Trophoblast cell (in vitro differentiated cells and primary cell): ENCODE measurements at regions not wholly inside any gene's neighbourhood (a gene's known extent, or its start where the extent isn't known, plus 50 kb on each side); places are given as distances from the start of the nearest gene placed in this dataset.

ENCODE experiments used
- DNase-seq, 2 donors: peaks; one replicate each; pipeline ENCODE4 v3.0.0-alpha.2; 2016
- H2AFZ ChIP-seq: 2 replicates; pipeline ENCODE4 v1.6.1; 2013; ENCODE audit warnings: low read length, moderate library complexity, mild to moderate bottlenecking; ENCODE audit not compliant: insufficient read depth, poor library complexity
- H2AK5ac ChIP-seq: 2 replicates; pipeline ENCODE4 v1.6.1; 2013; ENCODE audit warnings: mild to moderate bottlenecking, low read length
- H2BK120ac ChIP-seq: 2 replicates; pipeline ENCODE4 v1.6.1; 2013; ENCODE audit warnings: low read length, mild to moderate bottlenecking, moderate library complexity; ENCODE audit not compliant: insufficient read depth, poor library complexity
- H2BK12ac ChIP-seq: 2 replicates; pipeline ENCODE4 v1.6.1; 2013; ENCODE audit warnings: mild to moderate bottlenecking, low read length, moderate library complexity
- H2BK5ac ChIP-seq: 2 replicates; pipeline ENCODE4 v1.6.1; 2013; ENCODE audit warnings: low read length, low read depth, moderate library complexity, mild to moderate bottlenecking; ENCODE audit not compliant: poor library complexity
- H3K14ac ChIP-seq: 2 replicates; pipeline ENCODE4 v1.6.1; 2013; ENCODE audit warnings: mild to moderate bottlenecking, low read length
- H3K18ac ChIP-seq: 2 replicates; pipeline ENCODE4 v1.6.1; 2013; ENCODE audit warnings: mild to moderate bottlenecking, low read length
- H3K23ac ChIP-seq: 2 replicates; pipeline ENCODE4 v1.6.1; 2013; ENCODE audit warnings: low read length
- H3K27ac ChIP-seq: 2 replicates; pipeline ENCODE4 v1.5.1; 2013; ENCODE audit warnings: low read depth, mild to moderate bottlenecking, inconsistent platforms, low read length, moderate library complexity
- H3K27me3 ChIP-seq: 2 replicates; pipeline ENCODE4 v1.6.1; 2013; ENCODE audit warnings: inconsistent platforms, mild to moderate bottlenecking, low read length, moderate library complexity; ENCODE audit not compliant: insufficient read depth
- H3K36me3 ChIP-seq, 2 experiments: 1 replicate in 1 of 2; 2 replicates in 1 of 2; pipeline ENCODE4 v1.6.1; 2013; ENCODE audit warnings: low read length in 2 of 2, mild to moderate bottlenecking in 2 of 2, moderate library complexity in 1 of 2; ENCODE audit not compliant: insufficient read depth in 2 of 2, control insufficient read depth in 1 of 2
- H3K4ac ChIP-seq: 2 replicates; pipeline ENCODE4 v1.6.1; 2013; ENCODE audit warnings: low read depth, mild to moderate bottlenecking, low read length, moderate library complexity
- H3K4me1 ChIP-seq, 2 experiments: 1 replicate in 1 of 2; 2 replicates in 1 of 2; pipeline ENCODE4 v1.6.1; 2013; ENCODE audit warnings: low read length in 2 of 2, mild to moderate bottlenecking in 2 of 2, moderate library complexity in 1 of 2; ENCODE audit not compliant: insufficient read depth in 2 of 2, control insufficient read depth in 1 of 2
- H3K4me2 ChIP-seq: 2 replicates; pipeline ENCODE4 v1.6.1; 2013; ENCODE audit warnings: inconsistent platforms, mild to moderate bottlenecking, low read length, moderate library complexity
- H3K4me3 ChIP-seq: 2 replicates; pipeline ENCODE4 v1.5.1; 2013; ENCODE audit warnings: mild to moderate bottlenecking, low read depth, low read length, inconsistent platforms
- H3K79me1 ChIP-seq: one replicate; pipeline ENCODE4 v1.6.1; 2013; ENCODE audit warnings: low read length
- H3K79me2 ChIP-seq: 2 replicates; pipeline ENCODE4 v1.6.1; 2013; ENCODE audit warnings: low read length, mild to moderate bottlenecking; ENCODE audit not compliant: control insufficient read depth, insufficient read depth, poor library complexity
- H3K9ac ChIP-seq: 2 replicates; pipeline ENCODE4 v1.6.1; 2013; ENCODE audit warnings: mild to moderate bottlenecking, low read length
- H3K9me3 ChIP-seq: 2 replicates; pipeline ENCODE4 v1.6.1; 2013; ENCODE audit warnings: low read depth, mild to moderate bottlenecking, control low read depth, inconsistent platforms, low read length; ENCODE audit not compliant: insufficient read depth
- H4K12ac ChIP-seq: 2 replicates; pipeline ENCODE4 v1.6.1; 2013; ENCODE audit warnings: low read depth, mild to moderate bottlenecking, low read length, moderate library complexity
- H4K8ac ChIP-seq: 2 replicates; pipeline ENCODE4 v1.6.1; 2013; ENCODE audit warnings: low read depth, mild to moderate bottlenecking, low read length, moderate library complexity
- H4K91ac ChIP-seq: one replicate; pipeline ENCODE4 v1.6.1; 2013; ENCODE audit warnings: low read depth, mild to moderate bottlenecking, low read length, moderate library complexity
- WGBS: extraction: QIAGEN DNeasy Blood & Tissue Kit; methylation state at CpG from one replicate; pipeline ENCODE4 v1.1.7; 2013; ENCODE audit warnings: missing lambda C conversion rate; ENCODE audit not compliant: insufficient read length, insufficient coverage; ENCODE audit errors: extremely low coverage; 5-methylcytosine and 5-hydroxymethylcytosine counted together

- Histone ChIP-seq H3K79me1 (no peaks in the 10 kb centered on the region), H3K18ac (no peak overlapping the region), H3K4ac (no peak overlapping the region), H3K27ac (no peak overlapping the region), H4K8ac (no peak overlapping the region), H3K23ac (no peak overlapping the region), H2BK120ac (no peak overlapping the region), H3K36me3 (no peaks in the 10 kb centered on the region), H3K79me2 (no peaks in the 10 kb centered on the region), H3K4me2 (no peak overlapping the region), H4K12ac (no peak overlapping the region), H2BK12ac (no peak overlapping the region), H2BK5ac (no peak overlapping the region), H3K14ac (no peak overlapping the region), H3K4me1 (no peaks in the 10 kb centered on the region), H4K91ac (no peak overlapping the region), H3K4me3 (no peak overlapping the region), H3K9me3 (no peaks in the 10 kb centered on the region), H2AFZ (no peak overlapping the region), H2AK5ac (no peak overlapping the region), H3K9ac (no peak overlapping the region), H3K27me3 (no peaks in the 10 kb centered on the region)
- DNase-seq = no peak
- no CpG with 5 or more reads among the region's 1 CpG for WGBS
Observed at GRCh38 chr5:8383616-8384015, 514.7 kb downstream of the MTRR start.

GRCh38 chr5:8386719-8387288, 517.9 kb downstream of the MTRR start:
- Histone ChIP-seq H4K8ac (no peak overlapping the region), H3K79me2 (no peaks in the 10 kb centered on the region), H3K27me3 (no peaks in the 10 kb centered on the region), H3K23ac (no peak overlapping the region), H3K4me3 (no peak overlapping the region), H4K91ac (no peak overlapping the region), H4K12ac (no peak overlapping the region), H2BK5ac (no peak overlapping the region), H3K9ac (no peak overlapping the region), H2AFZ (no peak overlapping the region), H2BK120ac (no peak overlapping the region), H3K4me1 (no peaks in the 10 kb centered on the region), H3K79me1 (no peaks in the 10 kb centered on the region), H3K14ac (no peak overlapping the region), H2BK12ac (no peak overlapping the region), H3K36me3 (no peaks in the 10 kb centered on the region), H3K27ac (no peak overlapping the region), H3K18ac (no peak overlapping the region), H3K9me3 (no peaks in the 10 kb centered on the region), H2AK5ac (no peak overlapping the region), H3K4ac (no peak overlapping the region), H3K4me2 (no peak overlapping the region)
- no peak for DNase-seq
- no CpG with 5 or more reads among the region's 2 CpGs for WGBS

- H4K8ac ChIP-seq = no peak overlapping the region
- H2BK120ac ChIP-seq = no peak overlapping the region
- H2AFZ ChIP-seq = no peak overlapping the region
- no peak overlapping the region for H3K23ac ChIP-seq
- no peak overlapping the region for H2BK5ac ChIP-seq
- H4K91ac ChIP-seq = no peak overlapping the region
- H3K4me2 ChIP-seq = no peak overlapping the region
- H3K9me3 ChIP-seq = no peaks in the 10 kb centered on the region
- no peak overlapping the region for H3K9ac ChIP-seq
- H3K18ac ChIP-seq = no peak overlapping the region
- DNase-seq = no peak
- H3K4ac ChIP-seq = no peak overlapping the region
- H3K4me1 ChIP-seq = no peaks in the 10 kb centered on the region
- H3K4me3 ChIP-seq = no peak overlapping the region
- no CpG with 5 or more reads among the region's 2 CpGs for WGBS
- H3K27ac ChIP-seq = no peak overlapping the region
- no peak overlapping the region for H2BK12ac ChIP-seq
- no peaks in the 10 kb centered on the region for H3K36me3 ChIP-seq
- H3K14ac ChIP-seq = no peak overlapping the region
- H2AK5ac ChIP-seq = no peak overlapping the region
- no peak overlapping the region for H4K12ac ChIP-seq
- H3K27me3 ChIP-seq = no peaks in the 10 kb centered on the region
- H3K79me2 ChIP-seq = no peaks in the 10 kb centered on the region
- H3K79me1 ChIP-seq = no peaks in the 10 kb centered on the region
Observed at GRCh38 chr5:8391911-8392310, 523.0 kb downstream of the MTRR start.

- Histone ChIP-seq H3K79me1 (no peaks in the 10 kb centered on the region), H3K4me2 (no peak overlapping the region)
Observed at GRCh38 chr5:8393240-8393639, 524.3 kb downstream of the MTRR start.

More at GRCh38 chr5:8393240-8393639, 524.3 kb downstream of the MTRR start:
- DNase-seq = no peak
- Histone ChIP-seq H4K12ac (no peak overlapping the region), H3K9ac (no peak overlapping the region), H3K4me1 (no peaks in the 10 kb centered on the region), H3K4me3 (no peak overlapping the region), H3K14ac (no peak overlapping the region), H3K18ac (no peak overlapping the region), H3K79me2 (no peaks in the 10 kb centered on the region), H3K9me3 (no peaks in the 10 kb centered on the region), H3K23ac (no peak overlapping the region), H2AK5ac (no peak overlapping the region), H3K4ac (no peak overlapping the region), H3K36me3 (no peaks in the 10 kb centered on the region), H4K91ac (no peak overlapping the region), H3K27me3 (no peaks in the 10 kb centered on the region), H2BK12ac (no peak overlapping the region), H2BK5ac (no peak overlapping the region), H4K8ac (no peak overlapping the region), H2BK120ac (no peak overlapping the region), H2AFZ (no peak overlapping the region), H3K27ac (no peak overlapping the region)
- WGBS = 88% methylated on average over 1 of the region's 2 CpGs
